OCI-LY3 (cell line): ENCODE measurements at regions not wholly inside any gene's neighbourhood (a gene's known extent, or its start where the extent isn't known, plus 50 kb on each side); places are given as distances from the start of the nearest gene placed in this dataset.

Source experiments
- CTCF ChIP-seq: fragments of 200-600, 300-600 bp; sonication (generic); IDR thresholded peaks from 2 replicates; pipeline ENCODE4 v1.5.1; 2014; ENCODE audit warnings: antibody characterized with exemption, low read length, low read depth
- EZH2phosphoT487 ChIP-seq: fragments of 200-600 bp; shearing (Covaris generic); IDR thresholded peaks from 2 replicates; pipeline ENCODE4 v1.6.1; 2018; ENCODE audit warnings: antibody characterized with exemption, mixed run types, low read depth

DNA sequence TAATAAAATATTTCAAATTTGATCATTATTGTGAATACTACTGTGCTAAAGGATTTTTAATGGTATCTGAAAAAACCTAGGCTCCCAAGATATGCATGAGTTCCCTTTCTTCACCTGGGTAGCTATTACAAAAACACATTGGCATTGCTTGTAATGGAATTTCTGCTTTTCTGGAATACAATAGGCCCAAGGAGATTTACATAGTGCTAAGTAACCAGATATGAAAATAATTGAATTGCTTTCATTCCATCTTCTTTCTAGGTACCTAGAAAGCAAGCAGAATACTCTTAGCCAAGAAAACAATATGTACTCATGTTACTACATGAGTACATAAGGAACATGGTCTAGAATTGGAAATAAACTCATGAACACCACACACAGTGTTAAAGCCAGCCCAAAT is 291.9 kb downstream of the KCNC2 start:
- TF ChIP-seq CTCF (no peak), EZH2phosphoT487 (no peak)
